H1 (cell line): ENCODE measurements at regions not wholly inside any gene's neighbourhood (a gene's known extent, or its start where the extent isn't known, plus 50 kb on each side); places are given as distances from the start of the nearest gene placed in this dataset.
"Not testable (repeated sequence)": the region's sequence is repeated elsewhere in the genome, so short reads cannot be mapped to it uniquely, and the experiment has no call there.

Experiments used
- CTCF ChIA-PET: fragments of 300-600 bp; sonication (Branson Sonifier 250); formaldehyde crosslinking; loops from one replicate; lab custom pipeline; 2021; ENCODE audit not compliant: partially characterized antibody; lab: Charles Lee
- POLR2A ChIA-PET: fragments of 300-600 bp; sonication (Branson Sonifier 250); formaldehyde crosslinking; loops from one replicate; lab custom pipeline; 2021; ENCODE audit warnings: inconsistent platforms; ENCODE audit not compliant: partially characterized antibody; lab: Charles Lee
- DNase-seq, 2 experiments: peaks; one replicate each; pipeline versions ENCODE4 v3.0.0 to v3.0.0-alpha.2; 2010 to 2022; ENCODE audit warnings: low spot score in 2 of 2, low read depth in 1 of 2, mixed read lengths in 1 of 2
- FAIRE-seq: peaks from 2 replicates; lab custom pipeline; 2011; peaks lifted over from hg19 to GRCh38; lab: Jason Lieb, UNC
- H2AFZ ChIP-seq: 2 replicates; pipeline ENCODE4 v1.8.1; 2012; ENCODE audit warnings: low read length, inconsistent platforms
- H2AK5ac ChIP-seq: 2 replicates; pipeline ENCODE4 v1.6.1; 2013; ENCODE audit warnings: low read depth, low read length
- H2BK120ac ChIP-seq: replicated peaks from 2 replicates; pipeline ENCODE3; 2013; ENCODE audit warnings: low read depth, low read length, inconsistent platforms
- H2BK12ac ChIP-seq: 2 replicates; pipeline ENCODE4 v1.6.1; 2013; ENCODE audit warnings: low read depth, low read length
- H2BK15ac ChIP-seq: 2 replicates; pipeline ENCODE4 v1.6.1; 2013; ENCODE audit warnings: low read length
- H2BK20ac ChIP-seq: 2 replicates; pipeline ENCODE4 v1.6.1; 2013; ENCODE audit warnings: low read length
- H2BK5ac ChIP-seq: 2 replicates; pipeline ENCODE4 v1.6.1; 2013; ENCODE audit warnings: low read depth, low read length
- H3K14ac ChIP-seq: 2 replicates; pipeline ENCODE4 v1.6.1; 2013; ENCODE audit warnings: inconsistent platforms; ENCODE audit not compliant: insufficient read length
- H3K18ac ChIP-seq: 2 replicates; pipeline ENCODE4 v1.6.1; 2013; ENCODE audit warnings: low read length; ENCODE audit errors: extremely low read depth
- H3K23ac ChIP-seq: 2 replicates; pipeline ENCODE4 v1.6.1; 2013; ENCODE audit warnings: inconsistent platforms; ENCODE audit not compliant: insufficient read length
- H3K23me2 ChIP-seq: 2 replicates; pipeline ENCODE4 v1.6.1; 2013; ENCODE audit warnings: low read depth, low read length
- H3K27ac ChIP-seq: 2 replicates; pipeline ENCODE4 v1.6.1; 2011; ENCODE audit warnings: low read depth, low read length, inconsistent platforms
- H3K27me3 ChIP-seq, 4 experiments: replicated peaks in 1 of 4; 1 replicate in 1 of 4; 2 replicates in 3 of 4; pipeline versions ENCODE4 v1.6.1 to v1.8.1; 2011 to 2013; ENCODE audit warnings: low read length in 3 of 4, mild to moderate bottlenecking in 3 of 4, inconsistent platforms in 2 of 4, mixed read lengths in 2 of 4, moderate library complexity in 1 of 4; ENCODE audit not compliant: control insufficient read depth in 3 of 4, insufficient read depth in 3 of 4; ENCODE audit errors: extremely low read depth in 1 of 4
- H3K36me3 ChIP-seq, 4 experiments: 2 replicates each; pipeline versions ENCODE4 v1.6.1 to v1.8.1; 2011 to 2013; ENCODE audit warnings: mild to moderate bottlenecking in 4 of 4, low read length in 3 of 4, moderate library complexity in 2 of 4, control low read depth in 1 of 4, inconsistent platforms in 1 of 4; ENCODE audit not compliant: insufficient read depth in 4 of 4, control insufficient read depth in 2 of 4
- H3K4ac ChIP-seq: replicated peaks from 2 replicates; pipeline ENCODE3; 2013; ENCODE audit warnings: low read length, low read depth, mixed read lengths, inconsistent platforms; ENCODE audit not compliant: insufficient read length
- H3K4me1 ChIP-seq, 4 experiments: replicated peaks in 1 of 4; 1 replicate in 1 of 4; 2 replicates in 3 of 4; pipeline versions ENCODE4 v1.6.1 to v1.8.1; 2011 to 2013; ENCODE audit warnings: low read length in 3 of 4, inconsistent platforms in 2 of 4, mixed read lengths in 1 of 4; ENCODE audit not compliant: insufficient read depth in 4 of 4, control insufficient read depth in 3 of 4
- H3K4me2 ChIP-seq, 2 experiments: 2 replicates each; pipeline versions ENCODE4 v1.6.1 to v1.8.1; 2011 to 2013; ENCODE audit warnings: low read depth in 2 of 2, low read length in 2 of 2, control low read depth in 1 of 2, inconsistent platforms in 1 of 2, mild to moderate bottlenecking in 1 of 2; ENCODE audit not compliant: insufficient read depth in 1 of 2
- H3K4me3 ChIP-seq, 4 experiments: fragments of 200-600, 300-600 bp in 1 of 4; sonication (generic), shearing (Covaris generic), sonication (Bioruptor Twin) in 1 of 4; 2 replicates each; pipeline versions ENCODE4 v1.5.1 to v1.8.1; 2011 to 2016; ENCODE audit warnings: low read length in 4 of 4, low read depth in 3 of 4, control low read depth in 2 of 4, inconsistent platforms in 2 of 4, mild to moderate bottlenecking in 2 of 4, mixed read lengths in 1 of 4, moderate library complexity in 1 of 4; ENCODE audit not compliant: insufficient read depth in 2 of 4; ENCODE audit errors: extremely low read depth in 1 of 4
- H3K56ac ChIP-seq: replicated peaks from 2 replicates; pipeline ENCODE3; 2013; ENCODE audit warnings: low read depth, mild to moderate bottlenecking, mixed read lengths, low read length, inconsistent platforms; ENCODE audit not compliant: insufficient read length
- H3K79me1 ChIP-seq: 2 replicates; pipeline ENCODE4 v1.6.1; 2013; ENCODE audit warnings: low read depth, low read length, control low read depth
- H3K79me2 ChIP-seq, 2 experiments: 2 replicates each; pipeline versions ENCODE4 v1.6.1 to v1.8.1; 2012 to 2013; ENCODE audit warnings: low read length in 2 of 2, mild to moderate bottlenecking in 2 of 2, inconsistent platforms in 1 of 2; ENCODE audit not compliant: insufficient read depth in 2 of 2, control insufficient read depth in 1 of 2
- H3K9ac ChIP-seq, 4 experiments: replicated peaks in 1 of 4; 1 replicate in 1 of 4; 2 replicates in 3 of 4; pipeline versions ENCODE4 v1.6.1 to v1.8.1; 2011 to 2013; ENCODE audit warnings: low read depth in 3 of 4, low read length in 3 of 4, control low read depth in 2 of 4, mild to moderate bottlenecking in 2 of 4, moderate library complexity in 2 of 4, inconsistent platforms in 1 of 4; ENCODE audit errors: extremely low read depth in 1 of 4
- H3K9me3 ChIP-seq, 2 experiments: 2 replicates each; pipeline versions ENCODE4 v1.6.1 to v1.8.1; 2012 to 2013; ENCODE audit warnings: mild to moderate bottlenecking in 2 of 2, moderate library complexity in 2 of 2, control low read depth in 1 of 2, inconsistent platforms in 1 of 2, low read depth in 1 of 2, low read length in 1 of 2, mixed read lengths in 1 of 2; ENCODE audit not compliant: insufficient read depth in 2 of 2
- H4K20me1 ChIP-seq, 2 experiments: replicated peaks in 1 of 2; 2 replicates each; pipeline versions ENCODE3 to v1.8.1; 2011 to 2013; ENCODE audit warnings: inconsistent platforms in 2 of 2, low read length in 2 of 2, mild to moderate bottlenecking in 1 of 2; ENCODE audit not compliant: insufficient read depth in 2 of 2, control insufficient read depth in 1 of 2
- H4K5ac ChIP-seq: 2 replicates; pipeline ENCODE4 v1.6.1; 2013; ENCODE audit warnings: low read length, low read depth, mixed read lengths, inconsistent platforms; ENCODE audit not compliant: insufficient read length
- H4K8ac ChIP-seq: 2 replicates; pipeline ENCODE4 v1.8.0; 2013; ENCODE audit warnings: mild to moderate bottlenecking, moderate library complexity, low read length, inconsistent platforms; ENCODE audit not compliant: insufficient read depth; ENCODE audit errors: extremely low read depth
- H4K91ac ChIP-seq: replicated peaks from 2 replicates; pipeline ENCODE3; 2013; ENCODE audit warnings: low read length, mixed read lengths, inconsistent platforms; ENCODE audit not compliant: insufficient read length
- WGBS, 2 experiments: shearing (Covaris generic) in 1 of 2; methylation state at CpG; one replicate each; pipeline versions ENCODE4 v1.1.6 to v1.1.7; 2013 to 2015; ENCODE audit warnings: low lambda C conversion rate in 2 of 2, mixed read lengths in 2 of 2, inconsistent platforms in 1 of 2, low coverage in 1 of 2, missing lambda C conversion rate in 1 of 2; ENCODE audit not compliant: insufficient replicate concordance in 2 of 2, insufficient coverage in 1 of 2, insufficient read length in 1 of 2; ENCODE audit errors: extremely low coverage in 1 of 2, missing lambda C conversion rate in 1 of 2; 5-methylcytosine and 5-hydroxymethylcytosine counted together

- H2BK20ac ChIP-seq, H3K18ac ChIP-seq, H3K79me1 ChIP-seq, H3K36me3 ChIP-seq, H3K9ac ChIP-seq, H4K5ac ChIP-seq, H3K14ac ChIP-seq, H3K4me3 ChIP-seq, H2AK5ac ChIP-seq, H4K91ac ChIP-seq, H3K27me3 ChIP-seq, H2BK5ac ChIP-seq, H2BK120ac ChIP-seq, H3K4me1 ChIP-seq, H3K27ac ChIP-seq, H3K79me2 ChIP-seq, POLR2A ChIA-PET, H3K4me2 ChIP-seq, FAIRE-seq, H2BK15ac ChIP-seq, H3K9me3 ChIP-seq, H3K23me2 ChIP-seq, H2AFZ ChIP-seq, H4K8ac ChIP-seq, DNase-seq, H3K23ac ChIP-seq, H3K56ac ChIP-seq, H4K20me1 ChIP-seq, H2BK12ac ChIP-seq, CTCF ChIA-PET, H3K4ac ChIP-seq: not testable (repeated sequence)
- WGBS, 2 experiments = 90% methylated on average over 3 of the region's 3 CpGs; no CpG with 5 or more reads in 1 of the 2 experiments
These were observed 155.6 kb upstream of the KCTD7 start for GRCh38 chr7:66473064-66473463.
